ENCODE measurements at regions not wholly inside any gene's neighbourhood (a gene's known extent, or its start where the extent isn't known, plus 50 kb on each side); places are given as distances from the start of the nearest gene placed in this dataset.
A peak's percentile ranks its signal among the peaks of the same experiment; 100 is the strongest.

DNA sequence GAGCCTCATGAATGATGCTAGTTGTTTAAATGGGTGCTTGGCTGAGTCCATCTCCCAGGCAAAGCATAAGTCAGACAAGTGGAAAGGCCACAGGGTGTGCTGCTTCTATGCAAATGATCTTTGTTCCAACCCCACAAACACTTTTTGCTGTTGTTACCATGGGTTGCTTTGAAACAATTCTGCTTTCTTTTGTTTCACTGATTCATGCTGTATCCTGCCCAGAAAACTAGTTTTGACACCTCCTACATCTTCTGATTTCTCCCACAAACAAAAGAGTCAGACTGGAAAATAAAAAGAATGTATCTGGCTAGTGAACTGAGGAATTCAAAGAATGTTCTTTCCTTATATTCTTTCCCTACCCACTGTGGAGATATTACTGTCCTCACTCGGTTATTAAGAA lies 298.6 kb downstream of the DIRAS2 start:
- peaks cover 60% of the 10 kb centered on the region for H3K4me1 Mint-ChIP-seq (ENCODE audit: unreplicated experiment)
- DNase-seq (ENCODE audit: extremely low spot score, unreplicated experiment): no peak
- H3K9me3 Mint-ChIP-seq (ENCODE audit: unreplicated experiment): peaks cover 15% of the 10 kb centered on the region
- no peaks in the 10 kb centered on the region for H3K36me3 Mint-ChIP-seq (ENCODE audit: unreplicated experiment)
- H3K4me3 Mint-ChIP-seq (ENCODE audit: unreplicated experiment): no peak overlapping the region
- H3K27ac Mint-ChIP-seq (ENCODE audit: unreplicated experiment): peak overlapping the region; percentile 84
- H3K27me3 Mint-ChIP-seq (ENCODE audit: unreplicated experiment): no peaks in the 10 kb centered on the region
- TF ChIP-seq, protein P1, sequence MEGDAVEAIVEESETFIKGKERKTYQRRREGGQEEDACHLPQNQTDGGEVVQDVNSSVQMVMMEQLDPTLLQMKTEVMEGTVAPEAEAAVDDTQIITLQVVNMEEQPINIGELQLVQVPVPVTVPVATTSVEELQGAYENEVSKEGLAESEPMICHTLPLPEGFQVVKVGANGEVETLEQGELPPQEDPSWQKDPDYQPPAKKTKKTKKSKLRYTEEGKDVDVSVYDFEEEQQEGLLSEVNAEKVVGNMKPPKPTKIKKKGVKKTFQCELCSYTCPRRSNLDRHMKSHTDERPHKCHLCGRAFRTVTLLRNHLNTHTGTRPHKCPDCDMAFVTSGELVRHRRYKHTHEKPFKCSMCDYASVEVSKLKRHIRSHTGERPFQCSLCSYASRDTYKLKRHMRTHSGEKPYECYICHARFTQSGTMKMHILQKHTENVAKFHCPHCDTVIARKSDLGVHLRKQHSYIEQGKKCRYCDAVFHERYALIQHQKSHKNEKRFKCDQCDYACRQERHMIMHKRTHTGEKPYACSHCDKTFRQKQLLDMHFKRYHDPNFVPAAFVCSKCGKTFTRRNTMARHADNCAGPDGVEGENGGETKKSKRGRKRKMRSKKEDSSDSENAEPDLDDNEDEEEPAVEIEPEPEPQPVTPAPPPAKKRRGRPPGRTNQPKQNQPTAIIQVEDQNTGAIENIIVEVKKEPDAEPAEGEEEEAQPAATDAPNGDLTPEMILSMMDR (IDR thresholded peaks at IDR 0.05): no peak

GRCh38 chr9:90365666-90366065 lies 277.0 kb downstream of the DIRAS2 start:
- Mint-ChIP-seq H3K4me3 (ENCODE audit: unreplicated experiment) (no peak overlapping the region), H3K4me1 (ENCODE audit: unreplicated experiment) (no peaks in the 10 kb centered on the region), H3K36me3 (ENCODE audit: unreplicated experiment) (no peaks in the 10 kb centered on the region), H3K27me3 (ENCODE audit: unreplicated experiment) (peaks cover 8% of the 10 kb centered on the region), H3K9me3 (ENCODE audit: unreplicated experiment) (peaks cover 4% of the 10 kb centered on the region), H3K27ac (ENCODE audit: unreplicated experiment) (no peak overlapping the region)
- DNase-seq (ENCODE audit: extremely low spot score, unreplicated experiment): no peak
- TF ChIP-seq, protein P1 (IDR thresholded peaks at IDR 0.05): no peak

- no peaks in the 10 kb centered on the region for H3K36me3 Mint-ChIP-seq (ENCODE audit: unreplicated experiment)
Observed at GRCh38 chr9:90368241-90368640, 274.4 kb downstream of the DIRAS2 start.

DNA sequence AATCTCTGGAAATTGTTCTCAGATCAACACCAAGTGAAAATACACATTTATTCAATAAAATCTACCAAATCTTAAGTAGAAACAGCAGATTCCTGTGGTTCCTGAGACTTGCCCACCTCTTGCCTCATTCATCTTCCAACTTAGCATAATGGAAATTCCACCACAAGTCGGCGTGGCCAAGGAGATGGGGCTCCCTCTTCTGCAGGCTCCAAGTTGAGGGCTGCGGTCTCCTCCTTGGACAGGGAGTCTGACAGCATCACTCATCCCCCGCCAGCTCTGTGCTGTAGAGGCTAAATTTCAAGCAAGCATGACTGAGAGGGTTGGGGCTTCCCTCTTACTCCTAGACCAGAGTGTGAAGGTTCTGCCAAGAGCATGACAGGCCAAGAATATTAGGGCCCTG lies 273.7 kb downstream of the DIRAS2 start:
- Mint-ChIP-seq H3K27me3 (ENCODE audit: unreplicated experiment) (peaks cover 7% of the 10 kb centered on the region), H3K36me3 (ENCODE audit: unreplicated experiment) (no peaks in the 10 kb centered on the region), H3K27ac (ENCODE audit: unreplicated experiment) (no peak overlapping the region), H3K4me1 (ENCODE audit: unreplicated experiment) (no peaks in the 10 kb centered on the region), H3K4me3 (ENCODE audit: unreplicated experiment) (no peak overlapping the region), H3K9me3 (ENCODE audit: unreplicated experiment) (no peaks in the 10 kb centered on the region)
- DNase-seq (ENCODE audit: extremely low spot score, unreplicated experiment): no peak
- TF ChIP-seq, protein P1 (IDR thresholded peaks at IDR 0.05): no peak

More at GRCh38 chr9:90368241-90368640, 274.4 kb downstream of the DIRAS2 start:
- no peaks in the 10 kb centered on the region for H3K4me1 Mint-ChIP-seq (ENCODE audit: unreplicated experiment)
- H3K27ac Mint-ChIP-seq (ENCODE audit: unreplicated experiment): no peak overlapping the region
- no peak overlapping the region for H3K4me3 Mint-ChIP-seq (ENCODE audit: unreplicated experiment)
- TF ChIP-seq, protein P1 (IDR thresholded peaks at IDR 0.05): no peak
- peaks cover 7% of the 10 kb centered on the region for H3K27me3 Mint-ChIP-seq (ENCODE audit: unreplicated experiment)
- DNase-seq (ENCODE audit: extremely low spot score, unreplicated experiment): no peak
- no peaks in the 10 kb centered on the region for H3K9me3 Mint-ChIP-seq (ENCODE audit: unreplicated experiment)

DNA sequence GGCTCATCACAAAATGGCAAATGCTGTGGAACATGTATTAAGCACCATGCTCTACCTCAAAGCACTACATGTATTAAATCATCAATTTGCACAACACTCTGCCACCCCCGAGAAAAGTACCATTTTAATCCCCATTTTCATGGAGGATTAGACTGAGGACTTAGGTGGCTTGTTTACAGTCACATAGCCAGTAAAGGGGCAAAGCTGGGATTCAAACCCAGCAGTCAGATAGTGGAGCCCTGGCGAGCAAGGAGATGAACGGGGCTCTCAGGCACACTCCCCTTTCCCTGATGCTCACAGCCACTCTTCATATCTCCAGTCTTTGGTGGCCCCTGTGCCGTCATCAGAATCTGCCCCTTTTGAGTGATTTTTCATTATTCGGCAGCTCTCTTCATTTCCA lies 262.9 kb downstream of the DIRAS2 start:
- no peak overlapping the region for H3K27ac Mint-ChIP-seq (ENCODE audit: unreplicated experiment)

More for the DNA sequence above, 262.9 kb downstream of the DIRAS2 start:
- TF ChIP-seq, protein P1 (IDR thresholded peaks at IDR 0.05): no peak
- no peaks in the 10 kb centered on the region for H3K9me3 Mint-ChIP-seq (ENCODE audit: unreplicated experiment)
- H3K36me3 Mint-ChIP-seq (ENCODE audit: unreplicated experiment): no peaks in the 10 kb centered on the region
- DNase-seq (ENCODE audit: extremely low spot score, unreplicated experiment): no peak
- H3K4me1 Mint-ChIP-seq (ENCODE audit: unreplicated experiment): no peaks in the 10 kb centered on the region
- H3K27me3 Mint-ChIP-seq (ENCODE audit: unreplicated experiment): no peaks in the 10 kb centered on the region
- no peak overlapping the region for H3K4me3 Mint-ChIP-seq (ENCODE audit: unreplicated experiment)
